ENCODE measurements at regions not wholly inside any gene's neighbourhood (a gene's known extent, or its start where the extent isn't known, plus 50 kb on each side); places are given as distances from the start of the nearest gene placed in this dataset.

GRCh38 chr2:13504808-13505207 is 788.1 kb downstream of the TRIB2 start:
- Histone ChIP-seq H4K91ac (replicated peaks; ENCODE audit: insufficient read length, low read length) (no peak overlapping the region), H2BK12ac (ENCODE audit: low read depth, low read length) (no peak overlapping the region), H2BK15ac (ENCODE audit: low read length) (no peak overlapping the region), H3K9me3 (ENCODE audit: insufficient read depth in 2 of 2, low read depth in 1 of 2, low read length in 1 of 2) (peaks cover 0 to 5% of the 10 kb centered on the region in 2 experiments; a peak in 1 of 4 replicates), H3K56ac (replicated peaks; ENCODE audit: insufficient read length, low read depth, low read length) (no peak overlapping the region), H2BK120ac (replicated peaks; ENCODE audit: low read depth, low read length) (no peak overlapping the region), H2AK5ac (ENCODE audit: low read depth, low read length) (no peak overlapping the region), H3K18ac (ENCODE audit: extremely low read depth, low read length) (no peak overlapping the region), H3K4me3 (ENCODE audit: extremely low read depth in 1 of 4, insufficient read depth in 2 of 4, low read depth in 3 of 4, low read length in 4 of 4) (no peak overlapping the region), H4K20me1 (replicated peaks in 1 of 2; ENCODE audit: control insufficient read depth in 1 of 2, insufficient read depth in 2 of 2, low read length in 2 of 2) (no peaks in the 10 kb centered on the region), H3K23ac (ENCODE audit: insufficient read length) (no peak overlapping the region), H3K36me3 (ENCODE audit: control insufficient read depth in 2 of 4, insufficient read depth in 4 of 4, low read length in 3 of 4) (no peaks in the 10 kb centered on the region), H3K14ac (ENCODE audit: insufficient read length) (no peak overlapping the region), H3K9ac (replicated peaks in 1 of 4; ENCODE audit: extremely low read depth in 1 of 4, low read depth in 3 of 4, low read length in 3 of 4) (no peak overlapping the region), H3K79me1 (ENCODE audit: low read depth, low read length) (no peaks in the 10 kb centered on the region), H4K8ac (ENCODE audit: extremely low read depth, insufficient read depth, low read length) (no peak overlapping the region), H3K27ac (ENCODE audit: low read depth, low read length) (no peak overlapping the region), H4K5ac (ENCODE audit: insufficient read length, low read depth, low read length) (no peak overlapping the region), H3K4ac (replicated peaks; ENCODE audit: insufficient read length, low read depth, low read length) (no peak overlapping the region), H3K27me3 (replicated peaks in 1 of 4; ENCODE audit: control insufficient read depth in 3 of 4, extremely low read depth in 1 of 4, insufficient read depth in 3 of 4, low read length in 3 of 4) (no peaks in the 10 kb centered on the region), H2AFZ (ENCODE audit: low read length) (no peak overlapping the region), H3K79me2 (ENCODE audit: control insufficient read depth in 1 of 2, insufficient read depth in 2 of 2, low read length in 2 of 2) (no peaks in the 10 kb centered on the region), H3K23me2 (ENCODE audit: low read depth, low read length) (no peaks in the 10 kb centered on the region), H2BK5ac (ENCODE audit: low read depth, low read length) (no peak overlapping the region), H3K4me1 (replicated peaks in 1 of 4; ENCODE audit: control insufficient read depth in 3 of 4, insufficient read depth in 4 of 4, low read length in 3 of 4) (no peaks in the 10 kb centered on the region), H2BK20ac (ENCODE audit: low read length) (no peak overlapping the region), H3K4me2 (ENCODE audit: insufficient read depth in 1 of 2, low read depth in 2 of 2, low read length in 2 of 2) (no peak overlapping the region)
- CTCF ChIA-PET (ENCODE audit: partially characterized antibody): no interaction called here
- DNase-seq (ENCODE audit: low read depth in 1 of 2, low spot score in 2 of 2) (no peak), FAIRE-seq (no peak)
- POLR2A ChIA-PET (ENCODE audit: partially characterized antibody): no interaction called here
- 78% methylated on average over 1 of the region's 1 CpG; no CpG with 5 or more reads in 1 of the 2 experiments for WGBS, 2 experiments (ENCODE audit: extremely low coverage in 1 of 2, insufficient coverage in 1 of 2, insufficient read length in 1 of 2, insufficient replicate concordance in 2 of 2, low coverage in 1 of 2, low lambda C conversion rate in 2 of 2, missing lambda C conversion rate in 1 of 2)
- no peak for TF ChIP-seq CEBPB (IDR thresholded peaks at IDR 0.05; ENCODE audit: low read depth, low read length)
- TF ChIP-seq RXRA (IDR thresholded peaks at IDR 0.05; ENCODE audit: insufficient read depth, low read depth, low read length): no peak
- TF ChIP-seq EP300 (IDR thresholded peaks at IDR 0.05; ENCODE audit: borderline replicate concordance in 1 of 2, low read depth in 2 of 2, low read length in 2 of 2): no peak
- TF ChIP-seq KDM4A (IDR thresholded peaks at IDR 0.05; ENCODE audit: low read depth, low read length, severe bottlenecking): no peak
- no peak for TF ChIP-seq JUN (IDR thresholded peaks at IDR 0.05; ENCODE audit: low read depth, low read length)
- no peak for TF ChIP-seq SIRT6 (IDR thresholded peaks at IDR 0.05; ENCODE audit: low read length)
- TF ChIP-seq POU5F1 (IDR thresholded peaks at IDR 0.05; ENCODE audit: low read depth, low read length): no peak
- TF ChIP-seq RBBP5 (IDR thresholded peaks at IDR 0.05; ENCODE audit: borderline replicate concordance, low read depth, low read length): no peak
- no peak for TF ChIP-seq NRF1 (IDR thresholded peaks at IDR 0.05; ENCODE audit: low read depth, low read length)
- no peak for TF ChIP-seq EGR1 (IDR thresholded peaks at IDR 0.05; ENCODE audit: borderline replicate concordance, low read depth, low read length)
- TF ChIP-seq SAP30 (IDR thresholded peaks at IDR 0.05; ENCODE audit: insufficient read depth, insufficient replicate concordance, low read length): no peak
- TF ChIP-seq SP4 (IDR thresholded peaks at IDR 0.05; ENCODE audit: low read length): no peak
- TF ChIP-seq ATF2 (IDR thresholded peaks at IDR 0.05; ENCODE audit: low read length): no peak
- no peak for TF ChIP-seq TEAD4 (IDR thresholded peaks at IDR 0.05; ENCODE audit: low read depth, low read length)

Data from H1 (cell line).